ENCODE measurements at regions not wholly inside any gene's neighbourhood (a gene's known extent, or its start where the extent isn't known, plus 50 kb on each side); places are given as distances from the start of the nearest gene placed in this dataset.

- Histone ChIP-seq H3K27ac (ENCODE audit: insufficient read depth, low read length, poor library complexity, severe bottlenecking) (peak overlapping the region; percentile 33), H3K9me3 (ENCODE audit: control insufficient read depth in 2 of 2, low read length in 2 of 2) (no peaks in the 10 kb centered on the region), H3K4me1 (ENCODE audit: control insufficient read depth, insufficient read depth, low read length, poor library complexity, severe bottlenecking) (peaks cover 12% of the 10 kb centered on the region), H3K4me3 (ENCODE audit: low read depth, low read length) (peak overlapping the region; percentile 2), H3K36me3 (ENCODE audit: control insufficient read depth, insufficient read depth, low read length) (no peaks in the 10 kb centered on the region), H3K27me3 (ENCODE audit: control insufficient read depth, insufficient read depth, low read length) (no peaks in the 10 kb centered on the region)
- DNase-seq (no peak), ATAC-seq (ENCODE audit: low read depth in 2 of 2) (no peak)
- peaks cover 0 to 5% (median 0%) of the 10 kb centered on the region in 7 donors for H3K9me3 Mint-ChIP-seq
- peaks cover 8 to 50% (median 13%) of the 10 kb centered on the region in 4 donors for H3K4me1 Mint-ChIP-seq
- H3K36me3 Mint-ChIP-seq, result no peaks in the 10 kb centered on the region
- H3K4me3 Mint-ChIP-seq, result no peak overlapping the region
- no peaks in the 10 kb centered on the region for H3K27me3 Mint-ChIP-seq
- peak overlapping the region in 2 of 3 donors; percentile 32 to 37 for H3K27ac Mint-ChIP-seq
These were observed 194.5 kb downstream of the UBE2E3 start for GRCh38 chr2:181174611-181175580.

- H3K9me3 Mint-ChIP-seq, result peaks cover 0 to 5% (median 0%) of the 10 kb centered on the region in 7 donors
- no peaks in the 10 kb centered on the region for H3K9me3 ChIP-seq (ENCODE audit: control insufficient read depth in 2 of 2, low read length in 2 of 2)
- H3K4me3 ChIP-seq (ENCODE audit: low read depth, low read length), result no peak overlapping the region
- H3K27ac ChIP-seq (ENCODE audit: insufficient read depth, low read length, poor library complexity, severe bottlenecking), result no peak overlapping the region
- H3K4me1 Mint-ChIP-seq, result peaks cover 3 to 44% (median 9%) of the 10 kb centered on the region in 4 donors
- no peaks in the 10 kb centered on the region for H3K36me3 ChIP-seq (ENCODE audit: control insufficient read depth, insufficient read depth, low read length)
- ATAC-seq (ENCODE audit: low read depth in 2 of 2) (no peak), DNase-seq (no peak)
- H3K4me3 Mint-ChIP-seq, result no peak overlapping the region
- no peaks in the 10 kb centered on the region for H3K27me3 ChIP-seq (ENCODE audit: control insufficient read depth, insufficient read depth, low read length)
- no peaks in the 10 kb centered on the region for H3K36me3 Mint-ChIP-seq
- no peaks in the 10 kb centered on the region for H3K27me3 Mint-ChIP-seq
- peaks cover 12% of the 10 kb centered on the region for H3K4me1 ChIP-seq (ENCODE audit: control insufficient read depth, insufficient read depth, low read length, poor library complexity, severe bottlenecking)
- no peak overlapping the region for H3K27ac Mint-ChIP-seq
These were observed 196.1 kb downstream of the UBE2E3 start for GRCh38 chr2:181176540-181176939.

GRCh38 chr2:181177376-181177775, 197.0 kb downstream of the UBE2E3 start:
- no peak for ATAC-seq (ENCODE audit: low read depth in 2 of 2)
- no peaks in the 10 kb centered on the region for H3K27me3 Mint-ChIP-seq
- no peaks in the 10 kb centered on the region for H3K9me3 ChIP-seq (ENCODE audit: control insufficient read depth in 2 of 2, low read length in 2 of 2)
- H3K27ac Mint-ChIP-seq, result peak overlapping the region in 2 of 3 donors; percentile 32 to 38
- H3K9me3 Mint-ChIP-seq, result peaks cover 0 to 5% (median 0%) of the 10 kb centered on the region in 7 donors
- peaks cover 12% of the 10 kb centered on the region for H3K4me1 ChIP-seq (ENCODE audit: control insufficient read depth, insufficient read depth, low read length, poor library complexity, severe bottlenecking)
- DNase-seq, result no peak
- H3K36me3 Mint-ChIP-seq, result no peaks in the 10 kb centered on the region
- H3K4me3 Mint-ChIP-seq, result no peak overlapping the region
- H3K4me1 Mint-ChIP-seq, result peaks cover 0 to 44% (median 9%) of the 10 kb centered on the region in 4 donors
- H3K27me3 ChIP-seq (ENCODE audit: control insufficient read depth, insufficient read depth, low read length), result no peaks in the 10 kb centered on the region
- H3K4me3 ChIP-seq (ENCODE audit: low read depth, low read length), result no peak overlapping the region
- no peaks in the 10 kb centered on the region for H3K36me3 ChIP-seq (ENCODE audit: control insufficient read depth, insufficient read depth, low read length)
- no peak overlapping the region for H3K27ac ChIP-seq (ENCODE audit: insufficient read depth, low read length, poor library complexity, severe bottlenecking)

- ATAC-seq (ENCODE audit: low read depth in 2 of 2) (no peak), DNase-seq (peak in 1 of 3 donors; percentile 29)
- H3K4me1 ChIP-seq (ENCODE audit: control insufficient read depth, insufficient read depth, low read length, poor library complexity, severe bottlenecking), result peaks cover 12% of the 10 kb centered on the region
- H3K9me3 ChIP-seq (ENCODE audit: control insufficient read depth in 2 of 2, low read length in 2 of 2), result no peaks in the 10 kb centered on the region
- Mint-ChIP-seq H3K4me1 (peaks cover 0 to 38% (median 9%) of the 10 kb centered on the region in 4 donors), H3K4me3 (no peak overlapping the region), H3K9me3 (peaks cover 0 to 5% (median 0%) of the 10 kb centered on the region in 7 donors), H3K27me3 (no peaks in the 10 kb centered on the region), H3K36me3 (no peaks in the 10 kb centered on the region), H3K27ac (peak overlapping the region in 1 of 3 donors; percentile 79)
- H3K27me3 ChIP-seq (ENCODE audit: control insufficient read depth, insufficient read depth, low read length), result no peaks in the 10 kb centered on the region
- no peaks in the 10 kb centered on the region for H3K36me3 ChIP-seq (ENCODE audit: control insufficient read depth, insufficient read depth, low read length)
- H3K4me3 ChIP-seq (ENCODE audit: low read depth, low read length), result peak overlapping the region; percentile 6
- no peak overlapping the region for H3K27ac ChIP-seq (ENCODE audit: insufficient read depth, low read length, poor library complexity, severe bottlenecking)
These were observed 197.7 kb downstream of the UBE2E3 start for GRCh38 chr2:181178130-181178529.

GRCh38 chr2:181178823-181179412, 198.5 kb downstream of the UBE2E3 start:
- Mint-ChIP-seq H3K27me3 (no peaks in the 10 kb centered on the region), H3K4me1 (peaks cover 0 to 40% (median 10%) of the 10 kb centered on the region in 4 donors), H3K36me3 (no peaks in the 10 kb centered on the region), H3K4me3 (no peak overlapping the region), H3K9me3 (peaks cover 0 to 5% (median 0%) of the 10 kb centered on the region in 7 donors), H3K27ac (peak overlapping the region in 1 of 3 donors; percentile 77)
- Histone ChIP-seq H3K9me3 (ENCODE audit: control insufficient read depth in 2 of 2, low read length in 2 of 2) (no peaks in the 10 kb centered on the region), H3K4me1 (ENCODE audit: control insufficient read depth, insufficient read depth, low read length, poor library complexity, severe bottlenecking) (peaks cover 12% of the 10 kb centered on the region), H3K27ac (ENCODE audit: insufficient read depth, low read length, poor library complexity, severe bottlenecking) (no peak overlapping the region), H3K4me3 (ENCODE audit: low read depth, low read length) (peak overlapping the region; percentile 6), H3K27me3 (ENCODE audit: control insufficient read depth, insufficient read depth, low read length) (no peaks in the 10 kb centered on the region), H3K36me3 (ENCODE audit: control insufficient read depth, insufficient read depth, low read length) (no peaks in the 10 kb centered on the region)
- peak; percentile 77 to 85 for ATAC-seq (ENCODE audit: low read depth in 2 of 2)
- DNase-seq, result peak in 2 of 3 donors; percentile 22 to 69

GRCh38 chr2:181183878-181184542, 203.6 kb downstream of the UBE2E3 start:
- DNase-seq (no peak), ATAC-seq (ENCODE audit: low read depth in 2 of 2) (no peak)
- no peaks in the 10 kb centered on the region for H3K4me1 ChIP-seq (ENCODE audit: control insufficient read depth, insufficient read depth, low read length, poor library complexity, severe bottlenecking)
- H3K4me3 ChIP-seq (ENCODE audit: low read depth, low read length), result no peak overlapping the region
- Mint-ChIP-seq H3K27me3 (no peaks in the 10 kb centered on the region), H3K36me3 (no peaks in the 10 kb centered on the region), H3K4me3 (peak overlapping the region in 1 of 4 donors; percentile 25), H3K4me1 (peaks cover 0 to 18% (median 8%) of the 10 kb centered on the region in 4 donors), H3K9me3 (peaks cover 0 to 5% (median 3%) of the 10 kb centered on the region in 7 donors), H3K27ac (no peak overlapping the region)
- H3K27me3 ChIP-seq (ENCODE audit: control insufficient read depth, insufficient read depth, low read length), result no peaks in the 10 kb centered on the region
- H3K9me3 ChIP-seq (ENCODE audit: control insufficient read depth in 2 of 2, low read length in 2 of 2), result no peaks in the 10 kb centered on the region
- H3K36me3 ChIP-seq (ENCODE audit: control insufficient read depth, insufficient read depth, low read length), result no peaks in the 10 kb centered on the region
- H3K27ac ChIP-seq (ENCODE audit: insufficient read depth, low read length, poor library complexity, severe bottlenecking), result no peak overlapping the region

- no peaks in the 10 kb centered on the region for H3K27me3 Mint-ChIP-seq
- no peak for ATAC-seq (ENCODE audit: low read depth in 2 of 2)
- H3K9me3 Mint-ChIP-seq, result peaks cover 0 to 5% (median 0%) of the 10 kb centered on the region in 7 donors
- no peak overlapping the region for H3K4me3 Mint-ChIP-seq
- peaks cover 0 to 14% (median 3%) of the 10 kb centered on the region in 4 donors for H3K4me1 Mint-ChIP-seq
- no peak overlapping the region for H3K27ac Mint-ChIP-seq
- Histone ChIP-seq H3K27me3 (ENCODE audit: control insufficient read depth, insufficient read depth, low read length) (no peaks in the 10 kb centered on the region), H3K4me3 (ENCODE audit: low read depth, low read length) (no peak overlapping the region), H3K9me3 (ENCODE audit: control insufficient read depth in 2 of 2, low read length in 2 of 2) (no peaks in the 10 kb centered on the region), H3K27ac (ENCODE audit: insufficient read depth, low read length, poor library complexity, severe bottlenecking) (no peak overlapping the region), H3K36me3 (ENCODE audit: control insufficient read depth, insufficient read depth, low read length) (no peaks in the 10 kb centered on the region), H3K4me1 (ENCODE audit: control insufficient read depth, insufficient read depth, low read length, poor library complexity, severe bottlenecking) (no peaks in the 10 kb centered on the region)
- H3K36me3 Mint-ChIP-seq, result no peaks in the 10 kb centered on the region
- no peak for DNase-seq
These were observed 205.0 kb downstream of the UBE2E3 start for GRCh38 chr2:181185421-181185820.
